CD14-positive monocyte (primary cell): ENCODE measurements at regions not wholly inside any gene's neighbourhood (a gene's known extent, or its start where the extent isn't known, plus 50 kb on each side); places are given as distances from the start of the nearest gene placed in this dataset.

Experiments used
- DNase-seq, 3 donors: peaks; one replicate each; pipeline ENCODE4 v3.0.0-alpha.2; 2011 to 2022
- H2AFZ ChIP-seq: 2 replicates; pipeline ENCODE4 v1.6.0; 2012; ENCODE audit warnings: mild to moderate bottlenecking, low read depth, low read length, inconsistent platforms; ENCODE audit not compliant: insufficient read depth, poor library complexity, severe bottlenecking
- H3K27ac ChIP-seq, 2 donors: 1 replicate in 1 of 2; 2 replicates in 1 of 2; pipeline ENCODE4 v1.5.1; 2012 to 2013; ENCODE audit warnings: low read length in 2 of 2, control low read depth in 1 of 2, inconsistent platforms in 1 of 2, low read depth in 1 of 2, mild to moderate bottlenecking in 1 of 2
- H3K27me3 ChIP-seq, 2 donors: one replicate each; pipeline versions ENCODE4 v1.6.0 to v1.6.1; 2011 to 2013; ENCODE audit warnings: low read length in 2 of 2; ENCODE audit not compliant: control insufficient read depth in 2 of 2, insufficient read depth in 2 of 2
- H3K36me3 ChIP-seq, 2 donors: replicated peaks in 1 of 2; 1 replicate in 1 of 2; 2 replicates in 1 of 2; pipeline versions ENCODE4 v1.5.1 to v1.6.1; 2012 to 2013; ENCODE audit warnings: low read length in 2 of 2, control low read depth in 1 of 2, inconsistent platforms in 1 of 2, mild to moderate bottlenecking in 1 of 2; ENCODE audit not compliant: insufficient read depth in 2 of 2, control insufficient read depth in 1 of 2
- H3K4me1 ChIP-seq, 2 donors: 1 replicate in 1 of 2; 2 replicates in 1 of 2; pipeline versions ENCODE4 v1.5.1 to v1.6.1; 2012 to 2013; ENCODE audit warnings: low read length in 2 of 2, control low read depth in 1 of 2, inconsistent platforms in 1 of 2, mild to moderate bottlenecking in 1 of 2, moderate library complexity in 1 of 2; ENCODE audit not compliant: insufficient read depth in 2 of 2, control insufficient read depth in 1 of 2
- H3K4me2 ChIP-seq: replicated peaks from 2 replicates; pipeline ENCODE3; 2012; ENCODE audit warnings: low read length, moderate library complexity, mild to moderate bottlenecking; ENCODE audit not compliant: poor library complexity, severe bottlenecking; ENCODE audit errors: extremely low read depth
- H3K4me3 ChIP-seq, 3 experiments: fragments of 200-600 bp in 1 of 3; sonication (generic) in 1 of 3; replicated peaks in 1 of 3; 1 replicate in 2 of 3; 2 replicates in 1 of 3; pipeline ENCODE4 v1.5.1; 2011 to 2013; ENCODE audit warnings: low read length in 3 of 3, mild to moderate bottlenecking in 3 of 3, control low read depth in 2 of 3, low read depth in 2 of 3, inconsistent platforms in 1 of 3, moderate library complexity in 1 of 3
- H3K79me2 ChIP-seq: 2 replicates; pipeline ENCODE4 v1.6.0; 2012; ENCODE audit warnings: mild to moderate bottlenecking, control low read depth, inconsistent platforms, low read length, moderate library complexity; ENCODE audit not compliant: insufficient read depth
- H3K9ac ChIP-seq: 2 replicates; pipeline ENCODE4 v1.6.0; 2017; ENCODE audit warnings: low read length, mild to moderate bottlenecking; ENCODE audit not compliant: insufficient read depth, poor library complexity, severe bottlenecking
- H3K9me3 ChIP-seq, 2 donors: replicated peaks in 1 of 2; 1 replicate in 1 of 2; 2 replicates in 1 of 2; pipeline versions ENCODE4 v1.5.1 to v1.6.1; 2012 to 2013; ENCODE audit warnings: low read length in 2 of 2, control low read depth in 1 of 2; ENCODE audit not compliant: control insufficient read depth in 1 of 2, insufficient read depth in 1 of 2
- H4K20me1 ChIP-seq: 2 replicates; pipeline ENCODE4 v1.6.0; 2012; ENCODE audit warnings: mild to moderate bottlenecking, low read length, control low read depth, moderate library complexity; ENCODE audit not compliant: insufficient read depth
- H3K27ac Mint-ChIP-seq, 7 donors: one replicate each; pipeline ENCODE4 v1.8.0; 2020; ENCODE audit warnings: mild to moderate bottlenecking in 7 of 7, mixed read lengths in 7 of 7, moderate library complexity in 6 of 7, inconsistent platforms in 2 of 7
- H3K27me3 Mint-ChIP-seq, 3 donors: one replicate each; pipeline ENCODE4 v1.8.0; 2021 to 2022; ENCODE audit warnings: low read depth in 3 of 3, mild to moderate bottlenecking in 3 of 3, mixed read lengths in 3 of 3, moderate library complexity in 3 of 3, inconsistent platforms in 1 of 3
- H3K36me3 Mint-ChIP-seq, 2 donors: one replicate each; pipeline ENCODE4 v1.8.0; 2020; ENCODE audit warnings: mixed read lengths in 2 of 2, inconsistent platforms in 1 of 2, mild to moderate bottlenecking in 1 of 2
- H3K4me1 Mint-ChIP-seq: one replicate; pipeline ENCODE4 v1.8.0; 2020; ENCODE audit warnings: mild to moderate bottlenecking, mixed read lengths
- H3K4me3 Mint-ChIP-seq, 2 donors: one replicate each; pipeline ENCODE4 v1.8.0; 2020; ENCODE audit warnings: mild to moderate bottlenecking in 2 of 2, mixed read lengths in 2 of 2, moderate library complexity in 1 of 2
- H3K9me3 Mint-ChIP-seq, 7 donors: one replicate each; pipeline ENCODE4 v1.8.0; 2020 to 2022; ENCODE audit warnings: mixed read lengths in 7 of 7, mild to moderate bottlenecking in 6 of 7, moderate library complexity in 6 of 7, inconsistent platforms in 2 of 7
- CTCF ChIP-seq: fragments of 200-600 bp; IDR thresholded peaks from one replicate; pipeline ENCODE4 v1.8.0; 2022; ENCODE audit warnings: antibody characterized with exemption, mild to moderate bottlenecking
- WGBS: methylation state at CpG from one replicate; pipeline ENCODE4 v1.1.5; 2013; ENCODE audit warnings: missing lambda C conversion rate; ENCODE audit not compliant: insufficient coverage; 5-methylcytosine and 5-hydroxymethylcytosine counted together
- intact Hi-C, 2 donors: fragments of 100-400 bp; cut with micrococcal nuclease; formaldehyde crosslinking; loops; one replicate each; pipeline versions ENCODE4 v1.15.0 to v1.15.1; 2023

GRCh38 chr4:170226288-170226687, 136.5 kb upstream of the AADAT start:
- H3K4me3 ChIP-seq = no peak overlapping the region
- Mint-ChIP-seq H3K27me3 (peaks cover 0 to 2% (median 2%) of the 10 kb centered on the region in 3 donors), H3K9me3 (peaks cover 0 to 11% (median 4%) of the 10 kb centered on the region in 7 donors), H3K4me3 (no peak overlapping the region), H3K4me1 (no peaks in the 10 kb centered on the region), H3K27ac (no peak overlapping the region), H3K36me3 (no peaks in the 10 kb centered on the region)
- H3K9ac ChIP-seq = no peak overlapping the region
- DNase-seq = no peak
- no peaks in the 10 kb centered on the region for H3K4me1 ChIP-seq
- H3K79me2 ChIP-seq = no peaks in the 10 kb centered on the region
- H3K9me3 ChIP-seq = no peaks in the 10 kb centered on the region
- no peak overlapping the region for H2AFZ ChIP-seq
- no peak overlapping the region for H3K27ac ChIP-seq
- TF ChIP-seq CTCF = no peak
- whole genome bisulfite sequencing = 35% methylated on average over 2 of the region's 2 CpGs
- no peaks in the 10 kb centered on the region for H3K27me3 ChIP-seq
- H4K20me1 ChIP-seq = no peaks in the 10 kb centered on the region
- intact Hi-C loops = no loop called here
- H3K36me3 ChIP-seq = no peaks in the 10 kb centered on the region
- no peak overlapping the region for H3K4me2 ChIP-seq

GRCh38 chr4:170214731-170215130, 125.0 kb upstream of the AADAT start:
- Histone ChIP-seq H3K36me3 (no peaks in the 10 kb centered on the region), H3K9me3 (peaks cover 27 to 28% of the 10 kb centered on the region in 2 donors), H2AFZ (no peak overlapping the region), H3K4me2 (no peak overlapping the region), H3K27ac (no peak overlapping the region), H3K4me1 (no peaks in the 10 kb centered on the region), H3K9ac (no peak overlapping the region), H4K20me1 (no peaks in the 10 kb centered on the region), H3K79me2 (no peaks in the 10 kb centered on the region), H3K27me3 (no peaks in the 10 kb centered on the region), H3K4me3 (no peak overlapping the region)
- 100% methylated on average over 1 of the region's 1 CpG for WGBS
- no peaks in the 10 kb centered on the region for H3K4me1 Mint-ChIP-seq
- no peak overlapping the region for H3K4me3 Mint-ChIP-seq
- H3K27me3 Mint-ChIP-seq = peaks cover 0 to 2% (median 0%) of the 10 kb centered on the region in 3 donors
- H3K36me3 Mint-ChIP-seq = no peaks in the 10 kb centered on the region
- DNase-seq = no peak
- intact Hi-C loops = no loop called here
- H3K27ac Mint-ChIP-seq = no peak overlapping the region
- peaks cover 10 to 44% (median 25%) of the 10 kb centered on the region in 7 donors for H3K9me3 Mint-ChIP-seq
- TF ChIP-seq CTCF = no peak
